Ascending aorta (tissue), 2 donors: ENCODE measurements at regions not wholly inside any gene's neighbourhood (a gene's known extent, or its start where the extent isn't known, plus 50 kb on each side); places are given as distances from the start of the nearest gene placed in this dataset.

Experiments used
- DNase-seq, 2 donors: peaks; one replicate each; pipeline ENCODE4 v3.0.0-alpha.2; 2019; ENCODE audit warnings: low spot score in 2 of 2
- H3K27ac ChIP-seq, 2 donors: fragments of 200-600 bp; sonication (generic); one replicate each; pipeline ENCODE4 v1.5.1; 2016 to 2017; ENCODE audit warnings: mild to moderate bottlenecking in 1 of 2
- H3K27me3 ChIP-seq: fragments of 200-600 bp; sonication (generic); one replicate; pipeline ENCODE4 v1.5.1; 2017
- H3K36me3 ChIP-seq, 2 donors: fragments of 200-600 bp; sonication (generic); one replicate each; pipeline ENCODE4 v1.5.1; 2016
- H3K4me1 ChIP-seq, 2 donors: fragments of 200-600 bp; sonication (generic); one replicate each; pipeline ENCODE4 v1.5.1; 2016 to 2017; ENCODE audit warnings: mild to moderate bottlenecking in 1 of 2
- H3K4me3 ChIP-seq, 2 donors: fragments of 200-600 bp; sonication (generic); one replicate each; pipeline ENCODE4 v1.5.1; 2016 to 2017; ENCODE audit warnings: mild to moderate bottlenecking in 1 of 2
- H3K9me3 ChIP-seq, 2 donors: fragments of 200-600 bp; sonication (generic); one replicate each; pipeline ENCODE4 v1.5.1; 2016
- intact Hi-C: fragments of 100-400 bp; cut with DNase I; formaldehyde crosslinking; loops from one replicate; pipeline ENCODE4 v1.15.1; 2023
- TF ChIP-seq, protein P1 (sequence below), 3 experiments: fragments of 200-600 bp in 2 of 3; fragments of 450-650 bp in 1 of 3; sonication (generic) in 2 of 3; IDR thresholded peaks; one replicate each; pipeline ENCODE4 v1.5.1; 2016 to 2019; ENCODE audit warnings: antibody characterized with exemption in 3 of 3, mild to moderate bottlenecking in 1 of 3, moderate library complexity in 1 of 3

DNA sequence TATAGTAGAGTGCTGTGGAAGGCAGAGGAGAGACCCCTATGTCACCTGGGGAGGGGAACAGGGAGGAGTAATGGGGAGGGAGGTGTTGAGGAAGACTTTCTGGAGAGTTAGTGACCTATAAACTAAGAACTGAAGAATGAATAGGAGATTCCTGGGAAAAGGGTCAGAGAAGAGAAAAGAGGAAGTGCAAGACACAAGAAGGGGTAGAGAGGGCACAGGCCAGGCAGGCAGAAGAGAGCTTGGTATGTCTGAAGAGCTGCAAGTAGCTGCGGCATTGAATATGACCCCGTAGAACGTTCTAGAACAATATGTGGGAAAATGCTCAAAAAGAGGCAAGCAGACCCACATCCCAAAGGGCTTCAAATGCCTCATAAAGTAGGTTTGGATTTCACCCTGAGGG, 361.2 kb downstream of the PRDM2 start:
- Histone ChIP-seq H3K9me3 (no peaks in the 10 kb centered on the region), H3K27me3 (no peaks in the 10 kb centered on the region), H3K4me1 (no peaks in the 10 kb centered on the region), H3K27ac (no peak overlapping the region), H3K4me3 (no peak overlapping the region), H3K36me3 (no peaks in the 10 kb centered on the region)
- intact Hi-C loops, result no loop called here
- DNase-seq, result no peak
- TF ChIP-seq, protein P1, sequence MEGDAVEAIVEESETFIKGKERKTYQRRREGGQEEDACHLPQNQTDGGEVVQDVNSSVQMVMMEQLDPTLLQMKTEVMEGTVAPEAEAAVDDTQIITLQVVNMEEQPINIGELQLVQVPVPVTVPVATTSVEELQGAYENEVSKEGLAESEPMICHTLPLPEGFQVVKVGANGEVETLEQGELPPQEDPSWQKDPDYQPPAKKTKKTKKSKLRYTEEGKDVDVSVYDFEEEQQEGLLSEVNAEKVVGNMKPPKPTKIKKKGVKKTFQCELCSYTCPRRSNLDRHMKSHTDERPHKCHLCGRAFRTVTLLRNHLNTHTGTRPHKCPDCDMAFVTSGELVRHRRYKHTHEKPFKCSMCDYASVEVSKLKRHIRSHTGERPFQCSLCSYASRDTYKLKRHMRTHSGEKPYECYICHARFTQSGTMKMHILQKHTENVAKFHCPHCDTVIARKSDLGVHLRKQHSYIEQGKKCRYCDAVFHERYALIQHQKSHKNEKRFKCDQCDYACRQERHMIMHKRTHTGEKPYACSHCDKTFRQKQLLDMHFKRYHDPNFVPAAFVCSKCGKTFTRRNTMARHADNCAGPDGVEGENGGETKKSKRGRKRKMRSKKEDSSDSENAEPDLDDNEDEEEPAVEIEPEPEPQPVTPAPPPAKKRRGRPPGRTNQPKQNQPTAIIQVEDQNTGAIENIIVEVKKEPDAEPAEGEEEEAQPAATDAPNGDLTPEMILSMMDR (IDR thresholded peaks at IDR 0.05), result no peak

DNA sequence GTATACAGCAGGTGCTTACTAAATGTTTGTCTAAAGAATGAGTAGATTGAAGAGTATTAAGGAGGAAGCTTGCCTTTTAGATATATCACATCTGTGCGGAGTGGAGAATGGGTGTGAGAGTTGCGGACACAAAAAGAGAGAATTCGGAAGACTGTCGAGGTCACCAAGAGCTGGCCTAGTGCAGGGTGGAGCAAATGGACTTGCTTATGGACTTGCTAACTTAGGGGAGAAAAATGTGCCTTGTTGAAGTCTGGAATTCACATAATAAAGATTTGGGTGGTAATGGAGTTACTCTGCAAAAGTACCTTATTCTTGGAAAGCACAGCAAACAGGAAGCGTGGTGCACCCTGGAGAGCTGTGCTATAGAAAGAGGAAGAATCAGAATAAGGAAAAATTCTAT, 361.7 kb downstream of the PRDM2 start:
- H3K27me3 ChIP-seq, result no peaks in the 10 kb centered on the region
- TF ChIP-seq, protein P1 (IDR thresholded peaks at IDR 0.05), result no peak
- no peak for DNase-seq

DNA sequence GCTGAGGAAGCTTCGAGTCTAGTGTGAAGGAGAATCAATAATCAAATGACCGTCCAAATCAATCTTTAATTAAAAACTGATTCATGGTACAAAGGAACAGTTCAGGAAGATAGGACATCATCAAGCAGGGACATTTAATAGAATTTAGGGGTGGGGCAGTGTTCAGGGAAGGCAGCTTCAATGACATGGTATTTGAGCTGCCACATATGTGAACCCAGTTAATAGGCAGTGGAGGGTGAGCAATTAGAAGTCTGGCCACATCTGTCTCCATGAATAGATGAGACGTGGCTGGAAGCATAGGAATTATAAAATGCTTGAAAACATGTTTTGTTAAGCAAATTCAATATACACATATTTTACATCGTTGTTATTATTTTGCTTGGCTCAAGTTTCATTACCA, 362.7 kb downstream of the PRDM2 start:
- TF ChIP-seq, protein P1 (IDR thresholded peaks at IDR 0.05), result no peak
- Histone ChIP-seq H3K36me3 (no peaks in the 10 kb centered on the region), H3K27ac (no peak overlapping the region), H3K27me3 (no peaks in the 10 kb centered on the region), H3K4me3 (no peak overlapping the region), H3K4me1 (no peaks in the 10 kb centered on the region), H3K9me3 (no peaks in the 10 kb centered on the region)
- no peak for DNase-seq
- intact Hi-C loops, result no loop called here

More for the DNA sequence above, 361.7 kb downstream of the PRDM2 start:
- H3K9me3 ChIP-seq, result no peaks in the 10 kb centered on the region
- H3K36me3 ChIP-seq, result no peaks in the 10 kb centered on the region
- intact Hi-C loops, result no loop called here
- no peak overlapping the region for H3K27ac ChIP-seq
- no peaks in the 10 kb centered on the region for H3K4me1 ChIP-seq
- no peak overlapping the region for H3K4me3 ChIP-seq

DNA sequence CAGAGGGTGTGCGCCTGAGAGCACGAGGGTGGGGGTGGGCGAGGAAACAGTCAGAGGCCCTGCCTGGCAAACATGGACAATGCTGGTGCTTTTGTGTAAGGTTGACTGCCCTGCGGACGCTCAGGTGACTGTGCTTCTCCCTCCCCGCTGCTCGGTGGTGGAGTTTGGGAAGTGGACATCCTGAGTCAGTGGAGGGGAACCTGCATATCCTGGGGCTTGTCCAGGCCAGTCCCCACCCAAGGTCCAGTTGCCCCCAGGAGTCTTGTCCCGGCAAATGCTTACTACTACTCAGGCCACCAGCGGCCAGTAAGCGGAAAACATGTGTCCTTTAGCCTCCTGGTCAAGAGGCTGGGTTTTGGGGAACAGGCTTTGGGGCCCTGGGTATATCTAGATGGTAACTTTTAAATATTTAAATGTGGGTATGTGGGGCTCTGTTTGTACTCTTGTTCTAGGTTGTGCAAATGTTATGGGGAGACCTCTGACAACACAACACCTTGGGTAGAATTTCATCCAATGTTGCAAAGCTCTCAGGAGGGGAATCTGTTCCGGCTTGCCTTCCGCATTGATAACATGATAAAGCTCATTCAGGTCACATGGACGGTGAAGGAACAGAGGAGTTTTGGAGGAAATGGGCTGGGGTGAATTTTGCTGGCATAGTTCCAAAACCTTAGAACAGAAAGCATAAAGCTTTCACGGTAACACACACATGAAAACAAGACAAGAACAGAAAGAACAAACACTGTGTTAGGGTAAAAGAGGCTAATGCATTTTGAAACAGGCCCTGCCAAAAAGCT, 364.9 kb downstream of the PRDM2 start:
- no peak for DNase-seq
- Histone ChIP-seq H3K9me3 (no peaks in the 10 kb centered on the region), H3K27me3 (no peaks in the 10 kb centered on the region), H3K27ac (no peak overlapping the region), H3K4me1 (no peaks in the 10 kb centered on the region), H3K36me3 (no peaks in the 10 kb centered on the region), H3K4me3 (no peak overlapping the region)
- TF ChIP-seq, protein P1 (IDR thresholded peaks at IDR 0.05), result no peak
- intact Hi-C loops, result no loop called here

DNA sequence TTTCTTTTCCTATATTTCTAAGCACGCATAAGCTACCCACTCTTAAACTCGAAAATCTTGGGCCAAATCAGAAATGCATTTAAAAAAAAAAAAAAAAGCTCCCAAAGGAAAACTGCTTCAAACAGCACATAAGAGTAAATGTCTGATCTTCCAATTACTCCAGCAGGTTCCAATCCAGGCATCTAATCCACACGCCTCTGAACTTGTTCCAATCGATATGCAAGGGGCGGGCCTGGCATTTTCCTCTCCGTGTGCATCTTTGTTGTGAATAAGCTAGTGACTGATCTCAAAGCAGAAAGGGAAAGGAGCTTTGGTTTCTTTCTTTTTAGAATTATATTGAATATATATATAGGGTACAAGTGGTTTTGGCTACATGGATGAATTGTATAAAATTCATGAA, 365.5 kb downstream of the PRDM2 start:
- Histone ChIP-seq H3K27ac (no peak overlapping the region), H3K36me3 (no peaks in the 10 kb centered on the region), H3K27me3 (no peaks in the 10 kb centered on the region), H3K4me3 (no peak overlapping the region), H3K4me1 (no peaks in the 10 kb centered on the region), H3K9me3 (no peaks in the 10 kb centered on the region)
- intact Hi-C loops, result no loop called here
- TF ChIP-seq, protein P1 (IDR thresholded peaks at IDR 0.05), result no peak
- DNase-seq, result no peak
